Adrenal gland (tissue), 9 donors: ENCODE measurements at regions not wholly inside any gene's neighbourhood (a gene's known extent, or its start where the extent isn't known, plus 50 kb on each side); places are given as distances from the start of the nearest gene placed in this dataset.

Experiments used
- DNase-seq, 7 donors: peaks; one replicate each; pipeline ENCODE4 v3.0.0-alpha.2; 2019 to 2020
- H3K27ac ChIP-seq, 5 donors: fragments of 200-600 bp; sonication (generic) in 4 of 5; 1 replicate in 3 of 5; 2 replicates in 2 of 5; pipeline versions ENCODE4 v1.5.1 to v1.8.0; 2016 to 2020; ENCODE audit warnings: mild to moderate bottlenecking in 1 of 5
- H3K27me3 ChIP-seq: fragments of 200-600 bp; 2 replicates; pipeline ENCODE4 v1.8.0; 2021
- H3K36me3 ChIP-seq, 2 donors: fragments of 200-600 bp; replicated peaks in 1 of 2; 1 replicate in 1 of 2; 2 replicates in 1 of 2; pipeline versions ENCODE4 v1.5.1 to v1.8.0; 2018 to 2022
- H3K4me1 ChIP-seq, 2 donors: fragments of 200-600 bp; replicated peaks in 1 of 2; 1 replicate in 1 of 2; 2 replicates in 1 of 2; pipeline versions ENCODE4 v1.5.1 to v1.8.0; 2018 to 2021
- H3K4me3 ChIP-seq, 4 donors: fragments of 200-600 bp; sonication (generic) in 3 of 4; one replicate each; pipeline ENCODE4 v1.5.1; 2016 to 2018
- H3K9me3 ChIP-seq, 3 donors: fragments of 200-600 bp; sonication (generic) in 1 of 3; replicated peaks in 1 of 3; 1 replicate in 2 of 3; 2 replicates in 1 of 3; pipeline versions ENCODE4 v1.5.1 to v1.8.0; 2016 to 2021
- POLR2A ChIP-seq, 2 donors: fragments of 450-650 bp; IDR thresholded peaks; one replicate each; pipeline ENCODE4 v1.6.1; 2017; ENCODE audit warnings: antibody characterized with exemption in 2 of 2, mild to moderate bottlenecking in 2 of 2, moderate library complexity in 1 of 2
- WGBS, 4 donors: extraction: QIAGEN DNeasy Blood & Tissue Kit in 2 of 4; methylation state at CpG; one replicate each; pipeline versions ENCODE4 v1.1.5 to v1.1.7; 2013 to 2017; 5-methylcytosine and 5-hydroxymethylcytosine counted together
- intact Hi-C, 2 donors: fragments of 100-400 bp; cut with DNase I; formaldehyde crosslinking; loops; one replicate each; pipeline versions ENCODE4 v1.14.1 to v1.15.0; 2022 to 2023
- TF ChIP-seq, protein P1 (sequence below), 6 experiments: fragments of 450-650 bp in 4 of 6; fragments of 200-600 bp in 2 of 6; sonication (generic) in 1 of 6; IDR thresholded peaks; 1 replicate in 5 of 6; 2 replicates in 1 of 6; pipeline versions ENCODE4 v1.5.1 to v1.8.0; 2016 to 2021; ENCODE audit warnings: antibody characterized with exemption in 6 of 6, mild to moderate bottlenecking in 2 of 6, moderate library complexity in 1 of 6
- donor health status: healthy with polysubstance abuse.
- donor health status: Bipolar disorder and iron deficiency.
- donor health status: DM: yes; HTN: yes; CAD: no.
- donor health status: DM: no; HTN: no; CAD: no.
- donor health status: DM: no; HTN: no; CAD: no.

DNA sequence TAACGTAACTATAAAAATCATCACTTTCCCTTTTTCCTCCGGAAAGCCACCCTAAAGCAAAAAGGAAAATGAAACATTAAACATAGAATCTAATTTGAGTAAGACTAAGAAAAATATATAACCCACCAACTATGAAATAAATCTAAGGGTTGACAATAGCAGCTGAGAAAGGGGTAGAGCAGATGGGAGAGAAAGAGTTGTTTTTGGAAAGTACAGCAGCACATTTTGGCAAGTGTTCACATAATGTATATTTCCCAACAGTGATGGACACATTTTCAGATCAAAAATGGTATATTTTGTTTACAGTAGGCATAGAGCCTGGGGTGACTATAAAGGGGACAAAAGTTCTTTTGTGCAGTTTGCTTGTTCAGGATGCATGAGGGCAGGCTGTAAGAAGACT, 1287.4 kb upstream of the B3GALT2 start:
- no peak overlapping the region for H3K4me3 ChIP-seq
- intact Hi-C loops = no loop called here
- H3K27me3 ChIP-seq = no peaks in the 10 kb centered on the region
- 80 to 85% (median 83%) methylated on average over 2 of the region's 2 CpGs for WGBS, 4 donors
- no peak overlapping the region for H3K27ac ChIP-seq
- no peak for DNase-seq
- no peak for TF ChIP-seq POLR2A (IDR thresholded peaks at IDR 0.05)
- TF ChIP-seq, protein P1, sequence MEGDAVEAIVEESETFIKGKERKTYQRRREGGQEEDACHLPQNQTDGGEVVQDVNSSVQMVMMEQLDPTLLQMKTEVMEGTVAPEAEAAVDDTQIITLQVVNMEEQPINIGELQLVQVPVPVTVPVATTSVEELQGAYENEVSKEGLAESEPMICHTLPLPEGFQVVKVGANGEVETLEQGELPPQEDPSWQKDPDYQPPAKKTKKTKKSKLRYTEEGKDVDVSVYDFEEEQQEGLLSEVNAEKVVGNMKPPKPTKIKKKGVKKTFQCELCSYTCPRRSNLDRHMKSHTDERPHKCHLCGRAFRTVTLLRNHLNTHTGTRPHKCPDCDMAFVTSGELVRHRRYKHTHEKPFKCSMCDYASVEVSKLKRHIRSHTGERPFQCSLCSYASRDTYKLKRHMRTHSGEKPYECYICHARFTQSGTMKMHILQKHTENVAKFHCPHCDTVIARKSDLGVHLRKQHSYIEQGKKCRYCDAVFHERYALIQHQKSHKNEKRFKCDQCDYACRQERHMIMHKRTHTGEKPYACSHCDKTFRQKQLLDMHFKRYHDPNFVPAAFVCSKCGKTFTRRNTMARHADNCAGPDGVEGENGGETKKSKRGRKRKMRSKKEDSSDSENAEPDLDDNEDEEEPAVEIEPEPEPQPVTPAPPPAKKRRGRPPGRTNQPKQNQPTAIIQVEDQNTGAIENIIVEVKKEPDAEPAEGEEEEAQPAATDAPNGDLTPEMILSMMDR (IDR thresholded peaks at IDR 0.05) = no peak
- no peaks in the 10 kb centered on the region for H3K9me3 ChIP-seq
- no peaks in the 10 kb centered on the region for H3K4me1 ChIP-seq
- no peaks in the 10 kb centered on the region for H3K36me3 ChIP-seq

DNA sequence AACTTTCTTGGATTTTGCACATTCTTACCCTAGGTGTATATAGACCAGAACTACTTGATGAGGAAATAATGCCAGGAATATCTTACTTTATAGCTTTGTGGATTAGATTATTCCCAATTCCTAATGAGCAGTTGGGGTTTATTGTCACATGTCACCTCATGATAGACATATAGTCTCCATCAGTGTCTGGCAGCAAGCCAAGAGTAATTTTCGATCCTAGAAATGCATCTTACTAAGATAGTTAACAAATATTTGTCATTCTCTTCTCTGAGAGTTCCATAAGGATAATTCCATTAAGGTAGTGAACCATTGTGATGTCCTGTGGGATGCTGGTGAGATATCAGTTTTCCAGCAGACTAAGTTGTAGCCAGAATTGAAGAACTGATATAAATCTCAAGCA, 1282.9 kb upstream of the B3GALT2 start:
- Histone ChIP-seq H3K4me3 (no peak overlapping the region), H3K27me3 (no peaks in the 10 kb centered on the region), H3K4me1 (no peaks in the 10 kb centered on the region), H3K36me3 (no peaks in the 10 kb centered on the region), H3K27ac (no peak overlapping the region), H3K9me3 (no peaks in the 10 kb centered on the region)
- no peak for TF ChIP-seq POLR2A (IDR thresholded peaks at IDR 0.05)
- TF ChIP-seq, protein P1 (IDR thresholded peaks at IDR 0.05) = no peak
- no peak for DNase-seq
- intact Hi-C loops = no loop called here
- 36 to 63% (median 55%) methylated on average over 1 of the region's 1 CpG for WGBS, 4 donors

DNA sequence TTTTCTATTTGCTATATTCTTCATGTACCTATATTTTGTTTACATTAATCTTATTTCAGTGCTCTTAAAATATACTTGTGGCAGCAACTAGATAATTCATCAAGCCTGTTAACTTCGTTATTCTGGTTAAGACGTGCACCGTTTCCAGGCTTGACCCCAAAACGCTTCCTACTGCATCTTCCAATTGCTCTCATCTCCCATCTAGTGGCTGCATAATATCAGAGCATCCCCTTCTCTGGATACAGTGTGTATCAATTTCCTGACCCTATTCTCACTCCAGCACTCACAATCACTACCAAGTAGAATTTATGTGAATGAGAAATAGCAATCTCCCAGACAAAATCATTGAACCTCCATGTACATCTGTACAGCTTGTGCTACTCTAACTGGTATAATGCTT, 1280.3 kb upstream of the B3GALT2 start:
- no peak for DNase-seq
- no peaks in the 10 kb centered on the region for H3K27me3 ChIP-seq
- 45 to 51% (median 48%) methylated on average over 4 of the region's 4 CpGs for WGBS, 4 donors
- TF ChIP-seq, protein P1 (IDR thresholded peaks at IDR 0.05) = no peak
- TF ChIP-seq POLR2A (IDR thresholded peaks at IDR 0.05) = no peak
- H3K27ac ChIP-seq = no peak overlapping the region
- H3K4me3 ChIP-seq = no peak overlapping the region
- no peaks in the 10 kb centered on the region for H3K9me3 ChIP-seq
- intact Hi-C loops = no loop called here
- no peaks in the 10 kb centered on the region for H3K36me3 ChIP-seq
- H3K4me1 ChIP-seq = no peaks in the 10 kb centered on the region

DNA sequence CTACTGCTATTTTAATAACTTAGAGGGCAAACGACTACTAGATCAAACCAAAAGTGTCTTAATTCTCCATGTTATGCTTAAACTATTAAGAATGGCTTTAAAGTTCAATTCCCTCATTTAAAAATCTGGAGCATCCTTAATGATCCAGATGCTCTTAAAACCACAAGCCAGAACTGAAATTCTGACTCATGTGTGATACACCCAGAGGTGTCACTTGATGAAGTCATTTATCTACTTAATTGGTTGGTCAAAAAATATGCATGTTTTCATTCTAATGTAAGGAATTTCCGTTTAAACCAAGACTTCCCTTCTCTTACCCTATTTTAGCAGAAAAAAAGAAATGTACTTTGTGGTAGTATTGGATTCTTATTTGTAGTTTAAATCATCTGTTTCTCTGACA, 1261.2 kb upstream of the B3GALT2 start:
- WGBS, 4 donors = 49 to 68% (median 58%) methylated on average over 2 of the region's 2 CpGs
- H3K4me3 ChIP-seq = no peak overlapping the region
- TF ChIP-seq, protein P1 (IDR thresholded peaks at IDR 0.05) = no peak
- TF ChIP-seq POLR2A (IDR thresholded peaks at IDR 0.05) = no peak

More for the DNA sequence above, 1261.2 kb upstream of the B3GALT2 start:
- intact Hi-C loops = no loop called here
- Histone ChIP-seq H3K27me3 (no peaks in the 10 kb centered on the region), H3K36me3 (no peaks in the 10 kb centered on the region), H3K27ac (no peak overlapping the region), H3K4me1 (no peaks in the 10 kb centered on the region), H3K9me3 (no peaks in the 10 kb centered on the region)
- no peak for DNase-seq
